ENCODE measurements at regions not wholly inside any gene's neighbourhood (a gene's known extent, or its start where the extent isn't known, plus 50 kb on each side); places are given as distances from the start of the nearest gene placed in this dataset.

DNA sequence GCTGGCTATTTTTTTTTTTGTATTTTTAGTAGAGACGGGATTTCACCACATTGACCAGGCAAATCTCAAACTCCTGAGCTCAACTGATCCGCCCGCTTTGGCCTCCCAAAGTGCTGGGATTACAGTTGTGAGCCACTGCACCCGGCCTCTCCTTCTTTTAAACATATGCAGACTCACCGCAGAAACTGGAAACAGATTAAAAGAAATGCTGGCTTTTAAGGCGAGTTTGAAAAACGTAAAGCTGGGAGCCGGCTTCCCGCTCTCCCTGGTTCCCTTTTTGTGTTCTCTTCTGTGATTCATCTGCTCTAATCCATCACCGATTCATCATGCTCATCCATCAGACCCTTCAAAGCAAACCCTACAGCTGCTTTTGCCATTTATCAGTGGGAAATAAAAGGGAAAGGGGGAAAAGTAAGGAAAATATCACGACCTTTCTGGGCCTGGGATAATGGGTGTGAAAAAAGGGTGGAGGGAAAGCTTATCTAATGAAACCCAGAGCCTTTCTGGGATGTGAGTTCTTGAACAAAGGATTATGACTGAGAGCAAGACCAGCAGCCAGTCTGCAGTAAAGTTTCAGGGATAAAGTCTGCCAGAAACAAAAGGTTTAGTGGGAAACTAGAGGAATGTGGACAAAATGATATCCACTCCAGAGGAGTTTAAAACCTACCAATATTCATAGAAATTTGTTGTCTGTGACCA lies 92.3 kb upstream of the LRIG1 start:
- TF ChIP-seq POLR2A (IDR thresholded peaks at IDR 0.05) = no peak
- TF ChIP-seq, protein P1, sequence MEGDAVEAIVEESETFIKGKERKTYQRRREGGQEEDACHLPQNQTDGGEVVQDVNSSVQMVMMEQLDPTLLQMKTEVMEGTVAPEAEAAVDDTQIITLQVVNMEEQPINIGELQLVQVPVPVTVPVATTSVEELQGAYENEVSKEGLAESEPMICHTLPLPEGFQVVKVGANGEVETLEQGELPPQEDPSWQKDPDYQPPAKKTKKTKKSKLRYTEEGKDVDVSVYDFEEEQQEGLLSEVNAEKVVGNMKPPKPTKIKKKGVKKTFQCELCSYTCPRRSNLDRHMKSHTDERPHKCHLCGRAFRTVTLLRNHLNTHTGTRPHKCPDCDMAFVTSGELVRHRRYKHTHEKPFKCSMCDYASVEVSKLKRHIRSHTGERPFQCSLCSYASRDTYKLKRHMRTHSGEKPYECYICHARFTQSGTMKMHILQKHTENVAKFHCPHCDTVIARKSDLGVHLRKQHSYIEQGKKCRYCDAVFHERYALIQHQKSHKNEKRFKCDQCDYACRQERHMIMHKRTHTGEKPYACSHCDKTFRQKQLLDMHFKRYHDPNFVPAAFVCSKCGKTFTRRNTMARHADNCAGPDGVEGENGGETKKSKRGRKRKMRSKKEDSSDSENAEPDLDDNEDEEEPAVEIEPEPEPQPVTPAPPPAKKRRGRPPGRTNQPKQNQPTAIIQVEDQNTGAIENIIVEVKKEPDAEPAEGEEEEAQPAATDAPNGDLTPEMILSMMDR (IDR thresholded peaks at IDR 0.05) = no peak

All from adrenal gland (tissue), 5 donors.